ENCODE measurements at regions not wholly inside any gene's neighbourhood (a gene's known extent, or its start where the extent isn't known, plus 50 kb on each side); places are given as distances from the start of the nearest gene placed in this dataset.
"Not testable (repeated sequence)": the region's sequence is repeated elsewhere in the genome, so short reads cannot be mapped to it uniquely, and the experiment has no call there.

DNA sequence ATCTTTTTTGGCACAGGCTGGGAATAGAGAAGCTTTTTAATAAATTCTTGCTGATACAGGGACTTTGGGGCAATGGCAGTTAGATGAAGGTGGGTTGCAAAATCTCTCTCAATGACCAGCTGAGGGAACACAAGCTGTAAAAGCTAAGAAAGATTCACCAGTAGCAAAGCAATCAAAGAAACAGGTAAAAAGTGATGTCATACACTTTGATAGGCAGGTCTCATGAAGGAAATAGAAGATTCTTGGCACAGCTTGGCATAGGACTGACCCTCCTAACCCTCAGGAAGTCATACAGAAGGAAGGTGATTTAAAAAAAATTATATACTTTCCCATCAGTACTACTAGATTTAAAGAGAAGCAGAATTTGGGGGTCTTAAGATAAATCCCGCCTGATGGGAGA, 263.6 kb downstream of the LPIN1 start:
- DNase-seq (ENCODE audit: insufficient read length, low spot score) (no peak), FAIRE-seq (no peak)
- no peak for TF ChIP-seq POU2F2 (IDR thresholded peaks at IDR 0.05; ENCODE audit: low read depth, low read length)
- TF ChIP-seq POLR2AphosphoS5 (IDR thresholded peaks at IDR 0.05; ENCODE audit: low read depth, low read length), result no peak
- no peak for TF ChIP-seq POLR2A (IDR thresholded peaks at IDR 0.05; ENCODE audit: low read depth, low read length)
- TF ChIP-seq SPI1 (IDR thresholded peaks at IDR 0.05; ENCODE audit: low read depth, low read length), result no peak
- no peak for TF ChIP-seq TAF1 (IDR thresholded peaks at IDR 0.05; ENCODE audit: low read depth, low read length)
- no peak for TF ChIP-seq PAX5 (IDR thresholded peaks at IDR 0.05; ENCODE audit: insufficient read depth, low read length, severe bottlenecking)

DNA sequence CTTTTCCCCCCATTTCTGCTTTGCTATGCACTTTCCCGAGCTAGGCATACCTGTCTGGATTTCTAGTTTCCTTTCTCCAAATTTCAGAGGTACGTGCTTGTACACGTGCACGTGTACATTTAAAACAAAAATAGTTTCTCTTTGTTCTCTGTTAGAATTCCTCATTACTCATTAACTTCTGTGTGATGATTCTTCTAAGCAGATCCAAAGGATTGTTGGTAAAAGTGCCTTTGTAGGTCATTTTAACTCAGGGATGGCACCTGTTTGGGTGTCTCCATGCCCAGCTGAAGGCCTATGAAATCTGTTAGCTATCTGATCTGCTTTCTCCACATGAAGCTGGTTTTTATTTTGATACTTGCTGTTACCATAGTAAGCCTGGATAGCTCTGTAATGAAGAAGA, 264.3 kb downstream of the LPIN1 start:
- no peak for TF ChIP-seq TAF1 (IDR thresholded peaks at IDR 0.05; ENCODE audit: low read depth, low read length)
- TF ChIP-seq POU2F2 (IDR thresholded peaks at IDR 0.05; ENCODE audit: low read depth, low read length), result no peak
- TF ChIP-seq POLR2A (IDR thresholded peaks at IDR 0.05; ENCODE audit: low read depth, low read length), result no peak
- no peak for TF ChIP-seq PAX5 (IDR thresholded peaks at IDR 0.05; ENCODE audit: insufficient read depth, low read length, severe bottlenecking)
- peak; percentile 67 for FAIRE-seq
- DNase-seq (ENCODE audit: insufficient read length, low spot score), result no peak

DNA sequence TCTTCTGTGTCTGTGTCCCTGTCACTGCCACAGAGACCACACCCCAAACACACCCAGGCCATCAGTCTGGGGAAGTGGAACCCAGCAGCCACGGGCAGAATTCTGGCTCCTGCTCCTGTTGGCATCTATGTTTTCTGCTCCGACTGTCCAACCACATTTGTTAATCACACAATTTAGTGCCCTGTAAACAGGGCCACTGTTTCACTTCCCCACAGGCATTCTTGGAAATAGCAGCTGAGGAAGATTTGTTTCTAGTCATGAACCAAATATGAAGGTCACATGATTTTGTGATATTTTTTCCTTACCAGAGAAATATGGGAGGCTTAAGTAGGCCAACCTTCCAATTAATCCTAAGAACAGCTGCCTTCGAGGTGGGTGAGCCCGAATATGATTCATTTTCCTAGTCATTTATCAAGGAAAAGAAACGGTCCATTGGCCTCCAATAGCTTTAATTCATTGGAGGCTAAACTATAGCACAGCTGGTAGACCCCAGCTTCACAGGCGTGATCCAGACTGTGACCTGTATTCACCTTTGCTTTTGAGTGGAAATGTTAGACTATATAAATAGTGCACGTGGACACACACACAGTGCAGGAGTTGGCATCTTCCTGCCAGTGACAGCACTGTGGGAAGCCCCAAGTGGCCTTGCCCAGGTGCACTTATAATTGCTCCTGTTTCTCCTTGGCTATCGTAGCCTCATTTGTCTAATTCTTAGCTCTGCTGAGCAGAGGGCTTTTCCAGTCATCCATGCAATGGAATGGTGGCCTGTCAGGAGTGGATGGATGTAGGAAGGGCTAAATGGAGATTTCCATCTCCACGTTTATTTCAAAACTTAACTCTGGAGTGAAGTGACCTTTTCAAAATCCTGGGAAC, 267.9 kb downstream of the LPIN1 start:
- FAIRE-seq, result peak; percentile 90
- TF ChIP-seq TAF1 (IDR thresholded peaks at IDR 0.05; ENCODE audit: low read depth, low read length) (no peak), SPI1 (IDR thresholded peaks at IDR 0.05; ENCODE audit: low read depth, low read length) (peak; percentile 79)
- no peak for DNase-seq (ENCODE audit: insufficient read length, low spot score)

DNA sequence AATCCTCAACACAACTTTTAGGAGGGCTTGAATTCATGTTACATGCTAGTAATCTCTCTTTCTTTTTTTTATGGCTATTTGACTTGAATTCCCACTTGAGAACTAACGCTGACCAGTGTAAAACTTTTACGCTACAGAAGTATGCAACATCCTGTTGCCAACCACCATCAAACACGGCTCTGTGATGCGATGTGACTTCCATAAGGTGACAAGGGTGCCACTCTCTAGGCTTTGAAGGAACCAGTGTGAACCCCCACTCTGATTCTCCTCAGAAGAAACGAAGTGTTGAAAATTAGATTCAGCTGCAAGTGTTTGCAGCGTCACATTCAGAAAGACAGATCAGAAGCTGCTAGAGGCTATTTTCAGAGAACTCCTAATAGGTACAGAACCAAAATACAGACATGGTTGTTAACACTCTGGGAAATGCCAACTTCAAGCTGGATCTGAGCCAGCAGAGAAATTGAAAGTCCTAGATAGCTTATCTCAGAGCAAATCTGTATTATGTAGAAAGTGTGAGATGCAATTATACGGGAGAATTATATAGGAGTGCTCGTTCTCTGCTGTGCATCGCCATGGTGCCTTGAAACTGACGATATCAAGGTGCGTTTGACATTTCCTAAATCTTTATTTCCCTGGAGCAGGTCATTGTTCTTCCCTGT, 271.2 kb downstream of the LPIN1 start:
- DNase-seq (ENCODE audit: insufficient read length, low spot score) (no peak), FAIRE-seq (no peak)
- TF ChIP-seq POLR2A (IDR thresholded peaks at IDR 0.05; ENCODE audit: low read depth, low read length), result no peak
- no peak for TF ChIP-seq TAF1 (IDR thresholded peaks at IDR 0.05; ENCODE audit: low read depth, low read length)
- TF ChIP-seq POU2F2 (IDR thresholded peaks at IDR 0.05; ENCODE audit: low read depth, low read length), result no peak
- TF ChIP-seq POLR2AphosphoS5 (IDR thresholded peaks at IDR 0.05; ENCODE audit: low read depth, low read length), result no peak
- no peak for TF ChIP-seq SPI1 (IDR thresholded peaks at IDR 0.05; ENCODE audit: low read depth, low read length)
- no peak for TF ChIP-seq PAX5 (IDR thresholded peaks at IDR 0.05; ENCODE audit: insufficient read depth, low read length, severe bottlenecking)

DNA sequence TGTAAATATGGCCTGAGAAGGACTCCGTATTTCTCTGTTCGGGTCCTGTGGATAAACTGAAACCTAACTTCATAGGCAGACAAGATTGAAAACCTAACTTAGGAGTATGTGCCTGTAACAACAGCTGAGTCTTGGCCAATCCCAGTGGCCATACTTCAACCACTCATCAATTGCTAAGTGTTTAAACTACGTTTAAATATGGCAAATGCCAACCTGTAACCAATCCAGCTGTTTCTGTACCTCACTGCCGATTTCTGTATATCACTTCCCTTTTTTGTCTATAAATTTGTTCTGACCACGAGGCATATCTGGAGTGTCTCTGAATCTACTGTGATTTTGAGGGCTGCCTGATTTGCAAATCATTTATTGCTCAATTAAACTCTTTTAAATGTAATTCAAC, 272.3 kb downstream of the LPIN1 start:
- not testable (repeated sequence) for DNase-seq (ENCODE audit: insufficient read length, low spot score)

DNA sequence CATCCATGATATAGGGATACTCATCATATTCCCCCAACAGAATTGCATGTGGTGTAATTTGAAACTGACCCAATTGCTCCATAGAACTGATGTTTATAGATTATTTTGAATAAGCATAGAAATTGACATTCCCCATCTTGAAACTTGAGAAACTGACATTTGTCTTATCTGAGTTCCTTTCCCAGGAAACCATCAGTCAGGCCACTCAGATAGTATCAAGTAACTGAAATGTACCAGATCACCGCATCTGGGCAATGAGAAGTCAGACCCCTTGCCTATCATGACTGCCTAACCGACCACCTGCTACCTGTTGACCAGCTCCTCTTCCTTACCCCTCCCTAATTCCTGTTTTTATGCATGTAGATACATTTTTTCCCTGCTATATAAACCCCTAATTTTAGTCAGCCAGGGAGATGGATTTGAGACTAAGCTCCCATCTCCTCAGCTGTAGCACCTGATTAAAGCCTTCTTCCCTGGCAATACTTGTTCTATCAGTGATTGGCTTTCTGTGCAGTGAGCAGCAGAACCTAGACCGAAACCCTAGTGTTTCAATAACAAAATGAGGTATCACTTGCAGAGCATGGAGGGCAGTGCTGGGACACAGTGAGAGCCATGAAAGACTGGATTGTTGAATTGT, 274.5 kb downstream of the LPIN1 start:
- no peak for TF ChIP-seq TAF1 (IDR thresholded peaks at IDR 0.05; ENCODE audit: low read depth, low read length)
- no peak for TF ChIP-seq SPI1 (IDR thresholded peaks at IDR 0.05; ENCODE audit: low read depth, low read length)
- no peak for TF ChIP-seq POLR2A (IDR thresholded peaks at IDR 0.05; ENCODE audit: low read depth, low read length)
- no peak for TF ChIP-seq POLR2AphosphoS5 (IDR thresholded peaks at IDR 0.05; ENCODE audit: low read depth, low read length)
- TF ChIP-seq PAX5 (IDR thresholded peaks at IDR 0.05; ENCODE audit: insufficient read depth, low read length, severe bottlenecking), result no peak
- TF ChIP-seq POU2F2 (IDR thresholded peaks at IDR 0.05; ENCODE audit: low read depth, low read length), result no peak
- peak; percentile 52 for FAIRE-seq
- no peak for DNase-seq (ENCODE audit: insufficient read length, low spot score)

More for the DNA sequence above, 272.3 kb downstream of the LPIN1 start:
- FAIRE-seq, result peak; percentile 48
- TF ChIP-seq SPI1 (IDR thresholded peaks at IDR 0.05; ENCODE audit: low read depth, low read length), result peak; percentile 78

DNA sequence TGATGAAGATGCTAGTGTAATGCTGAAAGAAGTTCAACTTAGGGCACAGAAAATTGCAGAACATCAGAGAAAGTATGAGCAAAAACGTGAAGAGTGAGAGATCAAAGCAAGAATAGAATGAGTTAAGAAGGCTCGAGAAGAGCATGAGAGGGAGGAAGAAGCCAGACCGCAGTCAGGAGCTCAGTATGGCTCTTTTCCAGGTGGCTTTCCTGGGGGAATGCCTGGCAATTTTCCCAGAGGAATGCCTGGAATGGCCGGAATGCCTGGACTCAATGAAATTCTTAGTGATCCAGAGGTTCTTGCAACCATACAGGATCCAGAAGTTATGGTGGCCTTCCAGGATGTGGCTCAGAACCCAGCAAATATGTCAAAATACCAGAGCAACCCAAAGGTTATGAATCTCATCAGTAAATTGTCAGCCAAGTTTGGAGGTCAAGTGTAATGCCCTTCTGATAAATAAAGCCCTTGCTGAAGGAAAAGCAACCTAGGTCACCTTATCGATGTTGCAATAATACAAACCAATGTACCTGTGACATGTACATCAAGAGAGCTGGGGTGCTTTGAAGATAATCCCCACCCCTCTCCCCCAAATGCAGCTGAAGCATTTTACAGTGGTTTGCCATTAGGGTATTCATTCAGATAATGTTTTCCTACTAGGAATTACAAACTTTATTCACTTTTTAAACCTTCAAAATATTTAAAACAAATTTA, 277.9 kb downstream of the LPIN1 start:
- not testable (repeated sequence) for FAIRE-seq; DNase-seq (ENCODE audit: insufficient read length, low spot score)

DNA sequence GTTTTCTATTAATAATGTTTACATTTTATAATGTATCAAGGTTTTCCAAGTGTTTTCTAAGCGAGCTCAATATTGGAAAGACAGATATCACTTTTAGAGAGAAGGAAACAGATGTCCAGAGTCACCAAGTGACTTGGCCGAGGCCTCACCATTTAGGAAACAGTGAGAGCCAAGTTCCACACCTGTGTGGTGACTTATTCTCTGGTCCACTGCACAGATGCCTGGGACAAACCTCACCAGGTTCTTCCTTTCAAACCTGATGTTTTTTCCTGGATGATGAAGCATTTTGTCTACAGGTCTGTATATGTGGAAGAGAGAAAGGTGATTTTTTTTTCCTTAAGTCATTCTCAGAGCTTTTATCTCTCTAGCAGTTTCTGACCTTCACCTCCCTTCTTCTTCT, 280.7 kb downstream of the LPIN1 start:
- DNase-seq (ENCODE audit: insufficient read length, low spot score) (no peak), FAIRE-seq (no peak)
- TF ChIP-seq SPI1 (IDR thresholded peaks at IDR 0.05; ENCODE audit: low read depth, low read length), result no peak
- TF ChIP-seq POLR2A (IDR thresholded peaks at IDR 0.05; ENCODE audit: low read depth, low read length), result no peak
- no peak for TF ChIP-seq POLR2AphosphoS5 (IDR thresholded peaks at IDR 0.05; ENCODE audit: low read depth, low read length)
- TF ChIP-seq TAF1 (IDR thresholded peaks at IDR 0.05; ENCODE audit: low read depth, low read length), result no peak
- no peak for TF ChIP-seq POU2F2 (IDR thresholded peaks at IDR 0.05; ENCODE audit: low read depth, low read length)
- TF ChIP-seq PAX5 (IDR thresholded peaks at IDR 0.05; ENCODE audit: insufficient read depth, low read length, severe bottlenecking), result no peak

DNA sequence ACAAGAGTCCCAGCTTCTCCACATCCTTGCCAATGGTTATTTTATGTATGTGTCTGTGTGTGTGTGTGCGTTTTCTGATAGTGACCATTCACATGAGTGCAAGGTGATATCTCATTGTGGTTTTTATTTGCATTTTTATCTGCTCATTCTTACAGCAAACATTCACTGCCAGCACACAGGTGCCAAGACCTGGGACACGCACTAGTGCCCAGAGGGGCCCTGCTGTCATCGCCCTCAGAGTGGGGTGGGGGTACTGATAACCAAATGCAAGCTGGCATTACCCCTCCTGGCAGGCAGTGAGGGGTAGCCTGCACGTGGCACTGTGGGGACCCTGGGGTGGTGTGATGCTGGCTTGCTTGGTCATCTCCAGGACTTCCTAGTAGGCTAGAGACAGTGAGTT, 285.4 kb downstream of the LPIN1 start:
- TF ChIP-seq SPI1 (IDR thresholded peaks at IDR 0.05; ENCODE audit: low read depth, low read length), result no peak
- peak; percentile 23 for TF ChIP-seq PAX5 (IDR thresholded peaks at IDR 0.05; ENCODE audit: insufficient read depth, low read length, severe bottlenecking)
- DNase-seq (ENCODE audit: insufficient read length, low spot score) (no peak), FAIRE-seq (peak; percentile 91)

DNA sequence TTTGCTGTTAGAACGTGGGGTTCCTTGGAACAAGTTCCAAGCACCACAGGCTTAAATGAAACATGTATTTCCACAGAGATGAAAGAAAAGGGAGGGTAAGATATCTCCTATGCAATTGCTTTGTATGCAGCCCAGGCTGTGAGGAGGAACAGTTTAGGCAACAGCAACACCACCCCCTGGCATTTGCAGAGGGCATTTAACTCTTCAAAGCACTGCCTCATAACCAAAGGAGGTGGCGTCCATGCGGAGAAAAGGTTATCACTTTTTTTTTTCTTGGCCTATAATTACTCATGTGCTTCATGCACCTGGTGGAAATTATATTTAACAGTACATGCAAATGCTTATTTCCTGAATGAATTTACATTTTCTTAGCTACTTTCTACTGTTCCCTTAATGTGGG, 286.0 kb downstream of the LPIN1 start:
- DNase-seq (ENCODE audit: insufficient read length, low spot score), result no peak
- no peak for TF ChIP-seq TAF1 (IDR thresholded peaks at IDR 0.05; ENCODE audit: low read depth, low read length)
- TF ChIP-seq POU2F2 (IDR thresholded peaks at IDR 0.05; ENCODE audit: low read depth, low read length), result peak; percentile 66; the same call in 1 of the 2 replicates
- no peak for FAIRE-seq
